Islet precursor cell (in vitro differentiated cells): ENCODE measurements at regions not wholly inside any gene's neighbourhood (a gene's known extent, or its start where the extent isn't known, plus 50 kb on each side); places are given as distances from the start of the nearest gene placed in this dataset.

Experiments used
- DNase-seq: peaks from one replicate; pipeline ENCODE4 v3.0.0-alpha.2; 2018

- DNase-seq = peak; percentile 26
These were observed 1406.8 kb downstream of the TBC1D22A start for GRCh38 chr22:48169227-48169626.

DNA sequence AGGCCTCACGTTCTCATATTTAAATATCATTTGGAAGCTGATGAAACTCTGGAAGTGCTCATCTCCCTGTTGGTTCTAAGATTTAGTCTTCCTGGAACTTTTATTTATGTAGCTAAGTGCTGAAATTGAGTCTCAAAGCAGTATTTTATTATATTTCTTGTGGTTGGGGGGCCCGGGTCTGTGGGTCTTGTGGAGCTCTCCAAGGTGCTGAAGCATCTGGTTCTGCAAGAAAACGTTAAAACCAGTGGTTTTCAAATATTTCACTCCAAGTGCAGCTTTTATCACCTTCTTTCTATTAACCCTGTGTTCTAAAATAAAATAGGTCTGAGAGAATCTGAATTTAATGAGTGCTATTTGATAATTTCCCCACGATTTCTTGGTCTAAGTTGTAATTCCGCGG is 1404.8 kb downstream of the TBC1D22A start:
- DNase-seq = peak; percentile 40

GRCh38 chr22:48161298-48161697 is 1398.8 kb downstream of the TBC1D22A start:
- DNase-seq = no peak

- DNase-seq = peak; percentile 22
These were observed 1395.2 kb downstream of the TBC1D22A start for GRCh38 chr22:48157676-48158075.

- no peak for DNase-seq
These were observed 1394.3 kb downstream of the TBC1D22A start for GRCh38 chr22:48156603-48157355.

GRCh38 chr22:48155446-48155845 is 1393.0 kb downstream of the TBC1D22A start:
- peak; percentile 35 for DNase-seq

DNA sequence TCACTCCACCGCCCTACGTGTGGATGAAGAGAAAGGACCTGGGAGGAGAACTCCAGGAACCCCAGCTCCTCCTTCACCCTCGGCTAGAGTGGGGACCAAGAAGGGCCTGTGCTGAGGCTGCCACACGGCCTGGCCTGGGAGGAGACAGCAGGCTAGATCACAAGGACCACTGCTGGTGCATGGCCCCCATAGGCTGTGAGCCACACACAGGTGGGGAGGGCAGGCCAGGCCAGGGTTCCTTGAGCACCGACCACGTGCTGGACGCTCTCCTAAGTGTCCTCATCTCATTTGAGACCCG is 1392.4 kb downstream of the TBC1D22A start:
- no peak for DNase-seq

DNA sequence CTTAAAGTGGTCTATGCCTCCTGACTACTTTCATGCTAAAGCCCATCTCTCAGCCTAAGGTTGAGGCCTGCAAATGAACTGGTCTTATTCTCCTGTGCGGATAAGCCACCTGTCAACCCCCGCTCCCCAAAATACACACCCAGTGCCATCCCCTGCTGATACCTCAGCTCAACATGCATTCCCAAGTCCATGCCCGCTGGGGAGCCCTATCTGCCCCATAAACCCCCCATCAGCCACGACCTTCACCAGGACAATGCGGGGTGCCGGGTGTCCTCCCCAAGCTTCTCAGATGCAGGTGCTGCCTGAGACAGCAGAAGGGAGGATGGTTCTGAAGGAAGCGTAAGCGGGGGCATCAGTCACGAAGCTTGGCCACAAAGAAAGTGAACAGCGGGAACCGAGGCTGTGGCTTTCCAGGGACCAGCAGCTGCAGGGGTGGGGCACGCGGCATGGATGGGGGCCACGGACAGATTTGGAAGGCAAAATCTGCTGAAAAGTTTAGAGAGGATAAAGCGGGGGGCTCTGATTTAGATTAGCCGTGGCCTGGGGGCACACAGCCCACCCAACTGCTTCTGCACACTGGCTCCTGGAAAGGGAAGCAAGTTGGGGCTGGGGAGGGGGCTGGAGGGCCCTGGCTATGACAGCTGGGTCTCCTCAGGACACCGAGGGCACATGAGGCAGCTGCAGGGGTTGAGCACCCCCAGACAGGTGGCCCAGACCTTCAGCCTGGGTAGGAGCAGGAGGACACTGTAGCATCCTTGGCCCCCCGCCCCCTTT is 1391.9 kb downstream of the TBC1D22A start:
- peak; percentile 41 for DNase-seq

DNA sequence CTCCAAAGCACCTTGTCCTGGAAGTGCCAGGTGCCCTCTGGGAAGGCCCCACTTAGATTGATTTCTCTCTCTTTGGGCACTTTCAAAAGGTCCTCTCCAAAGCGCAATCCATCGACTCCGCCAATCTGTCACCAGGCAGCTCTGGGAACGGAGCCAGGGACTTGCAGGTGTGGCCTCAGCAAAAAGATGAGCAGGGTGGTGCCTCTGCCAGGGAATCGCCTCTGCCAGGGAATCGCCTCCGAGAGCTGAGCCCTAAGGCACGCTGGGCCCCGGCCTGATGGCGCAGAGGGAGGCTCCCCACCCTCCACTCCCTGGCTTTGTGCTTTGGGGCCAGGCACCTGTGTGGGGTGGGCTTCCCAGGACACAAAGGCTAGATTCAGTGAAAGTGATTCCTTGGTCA is 1391.3 kb downstream of the TBC1D22A start:
- DNase-seq = no peak

DNA sequence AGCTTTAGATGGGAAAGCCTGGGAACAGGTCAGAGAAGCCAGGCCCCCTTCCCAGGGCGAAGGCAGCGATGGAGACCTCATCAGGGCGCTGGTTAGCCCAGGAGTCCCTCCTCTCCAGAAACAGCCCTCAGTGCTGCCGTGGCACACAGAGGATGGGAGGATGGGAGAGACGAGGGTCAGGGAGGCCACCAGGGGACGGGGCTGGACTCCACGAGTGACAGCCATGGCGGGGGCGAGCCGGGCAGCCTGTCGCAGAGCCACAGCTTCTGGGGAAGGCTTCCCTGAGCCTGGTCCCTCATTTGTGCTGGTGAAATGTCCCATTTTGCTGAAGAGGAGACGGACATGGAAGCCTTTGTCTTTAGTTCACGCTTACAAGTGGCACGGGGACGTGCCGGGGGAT is 1390.5 kb downstream of the TBC1D22A start:
- DNase-seq = no peak

DNA sequence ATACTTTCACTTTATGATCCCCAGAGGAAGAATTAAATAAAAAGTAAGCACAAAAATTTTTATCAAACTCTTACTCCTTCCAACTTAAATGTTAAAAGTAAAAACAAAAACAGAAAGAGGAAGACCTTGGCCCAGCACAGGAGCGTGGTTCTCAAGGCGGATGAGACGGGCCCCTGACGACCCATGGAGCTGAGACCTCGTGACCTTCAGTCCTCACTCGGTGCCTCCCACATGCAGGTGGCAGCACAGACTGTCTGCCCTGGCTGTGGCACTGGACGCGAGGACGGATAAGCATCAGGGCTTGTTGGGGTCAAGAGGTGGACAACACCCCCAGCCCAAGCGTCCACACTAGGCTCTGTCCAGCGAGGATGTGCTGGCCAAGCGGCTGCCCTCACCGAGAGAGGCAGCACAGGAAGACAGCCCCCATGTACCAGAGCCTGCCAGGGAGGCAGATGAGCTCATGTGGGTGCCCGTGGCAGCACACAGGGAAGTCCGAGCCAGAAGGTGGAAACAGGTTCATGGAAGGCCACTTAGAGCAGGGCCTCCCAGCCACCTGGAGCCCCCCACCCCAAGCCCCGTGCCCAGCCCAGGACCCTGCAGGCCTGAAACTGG is 1389.8 kb downstream of the TBC1D22A start:
- no peak for DNase-seq

- DNase-seq = no peak
These were observed 1389.2 kb downstream of the TBC1D22A start for GRCh38 chr22:48151641-48152040.

DNA sequence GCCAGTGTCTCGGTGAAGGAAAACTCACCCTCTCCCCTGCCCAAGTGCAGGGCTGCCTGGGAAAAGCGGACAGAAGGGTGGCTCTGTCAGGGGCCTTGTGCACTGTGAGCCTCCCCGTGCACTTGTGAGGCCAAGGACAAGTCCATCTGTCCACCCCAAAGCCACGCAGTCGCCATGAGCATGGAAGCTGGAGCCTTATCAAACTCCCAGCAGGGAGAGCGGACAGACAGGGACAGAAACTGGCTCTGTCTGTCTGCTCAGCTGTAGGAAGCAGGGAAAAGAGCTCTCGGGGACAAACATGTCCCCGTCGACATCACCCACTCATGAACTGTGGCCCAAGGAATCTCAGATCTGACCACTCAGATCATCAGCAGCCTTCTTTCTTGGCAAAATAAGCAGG is 1385.4 kb downstream of the TBC1D22A start:
- no peak for DNase-seq

DNA sequence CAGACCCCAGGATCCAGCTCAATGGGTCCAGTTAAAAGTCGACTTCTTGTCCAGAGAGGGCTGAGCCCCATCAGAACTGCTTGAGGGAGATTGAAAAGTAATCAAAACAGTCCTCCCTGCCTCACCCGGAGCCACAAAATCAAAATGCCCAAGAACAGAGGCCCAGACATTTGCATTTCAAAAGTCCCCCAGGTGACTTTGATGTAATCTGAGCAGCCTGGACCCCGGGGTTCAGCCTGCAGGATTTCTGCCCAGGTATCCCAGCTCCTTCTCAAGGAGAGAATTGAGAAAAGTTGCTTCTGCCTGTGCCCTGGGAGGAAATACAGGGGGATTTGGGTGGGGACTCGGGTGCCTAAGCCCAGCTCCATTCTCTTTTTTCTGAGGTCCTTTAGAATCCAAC is 1385.0 kb downstream of the TBC1D22A start:
- no peak for DNase-seq

GRCh38 chr22:48146426-48146825 is 1384.0 kb downstream of the TBC1D22A start:
- DNase-seq = no peak

- DNase-seq = no peak
These were observed 1383.3 kb downstream of the TBC1D22A start for GRCh38 chr22:48145738-48146137.

GRCh38 chr22:48144318-48144717 is 1381.9 kb downstream of the TBC1D22A start:
- DNase-seq = no peak

DNA sequence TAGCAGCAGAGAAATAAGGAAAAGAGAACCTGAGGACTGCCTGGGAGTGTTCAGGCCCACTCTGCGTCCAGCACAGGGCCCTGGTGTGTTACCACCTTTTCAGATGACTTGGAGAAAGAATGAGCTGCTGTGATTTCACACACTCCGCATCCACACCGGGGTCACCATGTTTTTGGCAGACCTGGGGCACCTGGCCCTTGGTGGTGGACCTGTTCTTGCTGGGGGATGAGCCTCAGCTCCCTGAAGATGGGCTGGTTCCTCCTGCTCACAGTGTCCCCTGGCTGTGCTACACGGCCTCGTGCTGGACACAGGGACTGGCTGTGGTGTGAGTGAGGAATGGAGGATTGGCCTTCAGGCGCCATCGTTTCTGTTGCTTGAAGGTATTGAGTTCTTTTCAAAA is 1381.4 kb downstream of the TBC1D22A start:
- no peak for DNase-seq

- no peak for DNase-seq
These were observed 1379.9 kb downstream of the TBC1D22A start for GRCh38 chr22:48142388-48142787.

- no peak for DNase-seq
These were observed 1378.9 kb downstream of the TBC1D22A start for GRCh38 chr22:48141301-48141700.

- no peak for DNase-seq
These were observed 1377.9 kb downstream of the TBC1D22A start for GRCh38 chr22:48140261-48140813.

GRCh38 chr22:48139776-48140175 is 1377.3 kb downstream of the TBC1D22A start:
- DNase-seq = no peak

DNA sequence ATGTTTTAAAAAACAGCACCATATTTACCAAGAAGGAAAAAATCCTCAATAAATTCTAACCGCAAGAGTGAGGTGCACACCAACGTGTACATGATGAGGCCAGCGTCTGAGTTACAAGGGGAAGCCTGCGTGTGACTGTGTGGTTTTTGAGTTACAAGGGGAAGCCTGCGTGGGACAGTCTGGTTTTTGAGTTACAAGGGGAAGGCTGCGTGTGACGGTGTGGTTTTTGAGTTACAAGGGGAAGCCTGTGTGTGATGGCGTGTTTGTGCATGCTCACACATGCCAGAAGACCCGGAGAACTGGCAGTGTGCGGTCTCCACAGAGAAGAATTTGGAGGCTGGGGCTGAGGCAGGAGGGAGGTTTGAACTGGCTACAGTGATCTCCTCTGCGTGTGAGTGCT is 1376.4 kb downstream of the TBC1D22A start:
- DNase-seq = no peak

DNA sequence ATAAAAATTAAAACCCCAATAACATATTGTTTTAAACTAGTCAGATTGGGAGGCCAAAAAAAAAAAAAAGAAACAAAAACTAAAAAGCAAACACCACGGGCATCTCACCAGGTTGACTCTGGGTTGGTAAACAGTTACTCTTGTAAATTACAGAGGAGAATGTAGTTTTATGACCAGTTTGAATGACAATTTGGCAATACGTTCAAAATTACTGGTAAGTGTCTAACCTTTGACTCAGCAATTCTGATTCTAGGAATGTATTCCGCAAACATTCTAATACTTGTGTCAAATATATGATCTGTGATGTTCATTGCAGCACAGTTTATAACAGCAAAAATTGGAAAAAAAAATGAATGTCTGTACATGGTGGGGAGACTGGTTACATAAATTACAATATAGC is 1376.0 kb downstream of the TBC1D22A start:
- no peak for DNase-seq
